Activated naive CD8-positive, alpha-beta T cell treated with anti-CD3 and anti-CD28 coated beads, Interleukin-2, amount 10 ng/mL, durations not matched to agents 7 days and 5 days (primary cell): ENCODE measurements at regions not wholly inside any gene's neighbourhood (a gene's known extent, or its start where the extent isn't known, plus 50 kb on each side); places are given as distances from the start of the nearest gene placed in this dataset.

Source experiments
- ATAC-seq: fragments of 150-1000 bp; cut with Tn5 transposase; one replicate; pipeline ENCODE4 v1.10.0; 2021; ENCODE audit warnings: low read depth, moderate library complexity
- POLR2A ChIA-PET: fragments of 350-600 bp; sonication (Branson Sonifier 250); formaldehyde crosslinking; loops from one replicate; lab custom pipeline; 2021; ENCODE audit warnings: antibody characterized with exemption; lab: Charles Lee
- DNase-seq: peaks from one replicate; pipeline ENCODE4 v3.0.0; 2021
- H3K27ac Mint-ChIP-seq: one replicate; pipeline ENCODE4 v1.8.0; 2022; ENCODE audit warnings: mild to moderate bottlenecking, mixed read lengths
- H3K27me3 Mint-ChIP-seq: one replicate; pipeline ENCODE4 v1.8.0; 2022; ENCODE audit warnings: mild to moderate bottlenecking, moderate library complexity, mixed read lengths
- H3K36me3 Mint-ChIP-seq: one replicate; pipeline ENCODE4 v1.8.0; 2021; ENCODE audit warnings: mild to moderate bottlenecking, mixed read lengths
- H3K4me1 Mint-ChIP-seq: one replicate; pipeline ENCODE4 v1.8.0; 2021; ENCODE audit warnings: mixed read lengths
- H3K4me3 Mint-ChIP-seq: one replicate; pipeline ENCODE4 v1.8.0; 2022; ENCODE audit warnings: mild to moderate bottlenecking, moderate library complexity, mixed read lengths
- H3K9me3 Mint-ChIP-seq: one replicate; pipeline ENCODE4 v1.8.0; 2021; ENCODE audit warnings: mixed read lengths

DNA sequence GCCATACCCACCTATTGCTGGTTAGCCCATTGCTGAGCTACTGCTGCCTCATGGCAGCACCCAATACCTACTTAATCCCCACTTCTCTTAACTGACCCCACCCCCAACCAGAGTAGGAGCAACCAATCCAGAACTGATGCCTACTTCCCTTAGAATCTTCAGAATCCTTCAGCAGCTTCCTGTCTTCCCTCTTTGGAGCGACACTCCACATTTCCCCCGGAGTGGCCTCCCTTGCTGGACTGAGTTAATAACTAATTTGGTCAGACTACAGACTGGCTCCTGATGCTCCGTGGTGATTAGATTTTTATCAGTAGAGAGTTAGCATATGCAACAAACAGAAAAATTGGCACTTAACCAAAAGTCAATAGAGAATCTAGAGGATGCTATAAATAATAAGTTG, 51.2 kb upstream of the UBR2 start:
- DNase-seq: no peak
- Mint-ChIP-seq H3K27me3 (peaks cover 2% of the 10 kb centered on the region), H3K27ac (no peak overlapping the region), H3K36me3 (no peaks in the 10 kb centered on the region), H3K9me3 (no peaks in the 10 kb centered on the region), H3K4me3 (no peak overlapping the region), H3K4me1 (no peaks in the 10 kb centered on the region)
- no peak for ATAC-seq
- POLR2A ChIA-PET: no interaction called here

DNA sequence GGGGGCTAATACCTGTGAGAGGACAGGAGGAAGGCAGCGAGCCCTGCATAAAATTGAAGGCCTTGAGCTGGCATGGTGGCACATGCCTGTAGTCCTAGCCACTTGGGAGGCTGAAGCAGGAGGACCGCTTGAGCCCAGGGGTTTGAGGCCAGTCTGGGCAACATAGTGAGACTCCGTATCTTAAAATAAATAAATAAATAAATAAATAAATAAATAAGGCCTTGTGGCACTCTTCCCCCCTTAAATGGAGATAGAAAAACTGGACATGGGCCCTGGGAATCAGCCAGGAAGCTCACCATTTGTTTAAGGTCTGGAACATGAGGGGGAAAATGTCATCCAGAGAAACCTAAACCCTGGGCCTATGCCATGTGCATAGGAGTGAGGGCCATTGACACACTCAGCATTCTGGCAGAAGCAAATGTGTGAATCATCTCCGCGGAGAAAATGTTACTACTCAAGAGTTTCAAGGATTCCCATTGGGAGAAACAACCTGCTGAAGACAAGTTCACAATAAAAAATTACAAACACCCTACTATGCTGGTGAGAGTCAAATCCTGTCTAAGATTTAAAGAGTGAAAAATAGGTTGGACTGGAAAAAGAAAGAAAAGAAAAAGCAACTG, 51.9 kb upstream of the UBR2 start:
- H3K27ac Mint-ChIP-seq: no peak overlapping the region
- H3K4me3 Mint-ChIP-seq: no peak overlapping the region
- H3K9me3 Mint-ChIP-seq: no peaks in the 10 kb centered on the region
- DNase-seq (no peak), ATAC-seq (no peak)
- POLR2A ChIA-PET: no interaction called here
- no peaks in the 10 kb centered on the region for H3K36me3 Mint-ChIP-seq
- H3K4me1 Mint-ChIP-seq: no peaks in the 10 kb centered on the region
- peaks cover 2% of the 10 kb centered on the region for H3K27me3 Mint-ChIP-seq

DNA sequence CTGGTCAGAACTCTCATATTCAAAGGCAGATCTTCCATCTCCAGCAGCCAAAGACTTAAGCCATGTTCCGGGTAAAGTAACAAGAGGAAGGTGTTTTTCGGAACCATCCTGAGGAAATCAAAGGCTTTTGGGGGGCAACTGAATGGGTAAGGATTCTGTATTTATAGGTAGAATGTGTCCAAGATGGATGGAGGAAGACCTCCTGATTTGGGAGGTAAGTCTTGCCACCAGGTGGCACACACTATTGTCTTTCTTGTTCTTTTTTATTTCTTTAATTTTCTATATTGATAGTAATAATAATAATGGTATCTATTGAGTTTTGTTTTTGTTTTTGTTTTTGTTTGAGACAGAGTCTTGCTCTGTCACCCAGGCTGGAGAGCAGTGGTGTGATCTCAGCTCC, 53.0 kb upstream of the UBR2 start:
- Mint-ChIP-seq H3K4me3 (no peak overlapping the region), H3K27me3 (peaks cover 2% of the 10 kb centered on the region), H3K9me3 (no peaks in the 10 kb centered on the region), H3K27ac (no peak overlapping the region), H3K36me3 (no peaks in the 10 kb centered on the region), H3K4me1 (no peaks in the 10 kb centered on the region)
- DNase-seq (no peak), ATAC-seq (no peak)
- POLR2A ChIA-PET: no interaction called here

DNA sequence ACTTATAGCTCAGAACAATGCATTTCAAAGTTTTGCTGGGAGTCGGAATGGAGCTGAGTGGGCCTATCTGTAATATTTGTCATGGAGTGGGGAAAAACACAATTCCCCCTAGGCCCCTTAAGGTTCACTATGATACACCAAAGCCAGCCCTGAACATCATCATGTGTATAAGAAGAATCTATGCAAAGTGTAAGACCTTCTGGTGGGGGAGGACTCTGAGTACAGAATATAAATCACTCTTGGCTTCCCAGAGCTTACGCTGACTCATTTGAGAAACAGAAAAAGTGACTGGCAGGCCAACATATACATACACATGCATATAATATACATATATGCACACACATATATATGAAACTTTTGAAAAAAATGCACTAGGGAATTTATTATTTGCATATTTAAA, 54.1 kb upstream of the UBR2 start:
- ATAC-seq: no peak
- no peaks in the 10 kb centered on the region for H3K9me3 Mint-ChIP-seq
- no peak overlapping the region for H3K27ac Mint-ChIP-seq
- POLR2A ChIA-PET: no interaction called here
- H3K4me1 Mint-ChIP-seq: no peaks in the 10 kb centered on the region
- no peak for DNase-seq
- H3K36me3 Mint-ChIP-seq: no peaks in the 10 kb centered on the region
- no peak overlapping the region for H3K4me3 Mint-ChIP-seq
- H3K27me3 Mint-ChIP-seq: peaks cover 2% of the 10 kb centered on the region

DNA sequence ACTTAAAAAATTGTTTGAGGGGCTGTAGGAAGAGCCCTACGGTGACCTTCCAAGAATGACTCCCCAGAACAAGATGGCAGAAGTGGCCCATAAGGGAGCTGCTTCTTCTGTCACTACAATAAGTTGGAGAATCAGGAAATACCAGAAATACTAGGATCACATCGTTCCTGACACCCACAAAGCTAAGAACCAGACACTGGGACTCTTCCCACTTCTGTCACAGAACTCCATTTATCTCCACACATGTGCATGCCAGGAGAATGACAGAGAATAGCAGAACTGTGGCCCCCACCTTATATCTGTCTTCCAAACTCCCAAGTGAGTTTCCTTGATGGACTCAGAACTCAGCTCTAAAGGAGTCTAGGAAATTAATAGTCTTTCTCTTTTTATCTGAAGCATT, 54.6 kb upstream of the UBR2 start:
- Mint-ChIP-seq H3K4me3 (no peak overlapping the region), H3K27ac (no peak overlapping the region), H3K27me3 (peaks cover 2% of the 10 kb centered on the region), H3K4me1 (no peaks in the 10 kb centered on the region), H3K9me3 (no peaks in the 10 kb centered on the region), H3K36me3 (no peaks in the 10 kb centered on the region)
- DNase-seq (no peak), ATAC-seq (no peak)
- POLR2A ChIA-PET: interaction anchor here (0.6 kb wide), 1 partner anchor 366 kb away, joined by 3 read pairs; no protein-coding TSS in a partner anchor

DNA sequence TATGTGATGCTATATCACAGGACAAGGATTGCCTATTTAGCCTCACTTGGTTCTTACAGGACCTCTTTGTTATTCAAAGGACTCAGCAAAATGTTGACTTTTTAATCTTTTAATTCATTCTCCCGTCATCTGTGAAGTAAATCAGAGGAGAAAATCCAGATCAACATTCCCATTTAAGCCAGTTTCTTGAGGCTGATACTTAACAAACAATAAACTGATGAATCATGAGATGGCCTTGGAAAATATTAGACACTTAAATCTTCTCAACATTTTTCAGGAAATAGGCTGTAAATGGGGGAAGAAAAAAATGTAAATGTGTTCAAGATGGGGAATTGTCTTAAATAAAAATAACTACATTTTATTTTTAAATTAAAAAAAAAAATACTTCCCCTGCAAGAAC, 55.9 kb upstream of the UBR2 start:
- Mint-ChIP-seq H3K27ac (no peak overlapping the region), H3K36me3 (no peaks in the 10 kb centered on the region), H3K4me1 (no peaks in the 10 kb centered on the region), H3K9me3 (peaks cover under 1% of the 10 kb centered on the region), H3K4me3 (no peak overlapping the region), H3K27me3 (peaks cover 4% of the 10 kb centered on the region)
- no peak for DNase-seq
- POLR2A ChIA-PET: no interaction called here
- no peak for ATAC-seq

DNA sequence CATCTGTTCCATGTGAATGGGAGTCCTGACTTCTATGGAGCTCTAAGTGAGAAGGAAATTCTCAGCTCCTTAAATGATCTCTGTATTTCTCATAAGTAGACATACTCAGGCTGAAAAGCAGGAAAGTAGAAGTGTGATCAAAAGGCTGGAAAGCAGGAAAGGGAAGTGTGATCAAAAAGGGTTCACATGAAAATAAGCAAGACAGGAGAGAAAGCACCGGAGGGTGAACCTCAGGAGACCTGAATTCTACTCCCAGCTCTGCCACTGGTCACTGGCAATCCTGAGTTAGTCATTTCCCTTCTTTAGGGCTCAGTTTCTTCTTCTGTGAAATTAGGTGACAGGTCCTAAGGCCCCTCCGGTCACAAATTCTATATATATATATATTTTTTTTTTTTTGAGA, 55.5 kb upstream of the TRERF1 start:
- ATAC-seq (no peak), DNase-seq (no peak)
- Mint-ChIP-seq H3K4me3 (no peak overlapping the region), H3K27me3 (peaks cover 8% of the 10 kb centered on the region), H3K27ac (no peak overlapping the region), H3K4me1 (no peaks in the 10 kb centered on the region), H3K36me3 (no peaks in the 10 kb centered on the region), H3K9me3 (peaks cover 2% of the 10 kb centered on the region)
- POLR2A ChIA-PET: no interaction called here

DNA sequence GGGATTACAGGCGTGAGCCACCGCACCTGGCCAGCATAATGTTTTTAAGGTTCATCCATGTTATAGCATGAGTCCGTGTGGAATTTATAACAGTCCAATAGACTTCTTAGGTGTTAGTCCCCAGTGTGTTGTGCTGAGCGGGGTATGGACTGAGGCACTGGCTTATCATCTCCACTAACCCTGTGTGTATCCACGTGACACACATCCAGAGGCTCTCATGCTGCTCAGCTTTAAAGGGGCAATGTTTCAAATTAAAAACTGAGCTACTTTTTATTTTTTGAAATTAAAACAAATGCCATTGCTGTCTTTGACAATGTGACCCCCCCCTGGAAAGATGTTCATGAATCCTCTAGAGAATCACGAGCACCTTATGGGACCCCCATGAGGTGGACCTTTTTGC, 54.3 kb upstream of the TRERF1 start:
- ATAC-seq: no peak
- POLR2A ChIA-PET: no interaction called here
- H3K4me1 Mint-ChIP-seq: no peaks in the 10 kb centered on the region
- H3K4me3 Mint-ChIP-seq: no peak overlapping the region
- DNase-seq: no peak
- H3K9me3 Mint-ChIP-seq: peaks cover 5% of the 10 kb centered on the region
- peaks cover 12% of the 10 kb centered on the region for H3K27me3 Mint-ChIP-seq
- H3K27ac Mint-ChIP-seq: no peak overlapping the region
- peaks cover 3% of the 10 kb centered on the region for H3K36me3 Mint-ChIP-seq

DNA sequence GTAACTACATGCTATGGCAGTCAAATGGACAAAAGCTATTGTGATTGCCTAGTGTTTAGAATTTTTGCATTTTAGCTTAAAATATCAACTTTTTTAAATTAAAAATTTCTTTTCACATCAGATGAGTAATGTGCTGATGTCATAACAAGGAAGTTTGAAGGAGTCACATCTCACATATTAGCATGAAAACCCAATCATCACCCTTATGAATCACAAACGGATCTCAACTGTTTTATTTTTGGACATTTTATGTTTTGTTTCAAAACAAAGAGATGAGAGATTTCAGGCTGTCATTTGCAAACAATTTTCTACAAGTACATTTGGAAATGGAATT, 53.6 kb upstream of the TRERF1 start:
- H3K4me3 Mint-ChIP-seq: no peak overlapping the region
- no peaks in the 10 kb centered on the region for H3K4me1 Mint-ChIP-seq
- peaks cover 5% of the 10 kb centered on the region for H3K9me3 Mint-ChIP-seq
- POLR2A ChIA-PET: no interaction called here
- ATAC-seq: no peak
- H3K27ac Mint-ChIP-seq: no peak overlapping the region
- peaks cover 13% of the 10 kb centered on the region for H3K27me3 Mint-ChIP-seq
- peaks cover 3% of the 10 kb centered on the region for H3K36me3 Mint-ChIP-seq
- no peak for DNase-seq

DNA sequence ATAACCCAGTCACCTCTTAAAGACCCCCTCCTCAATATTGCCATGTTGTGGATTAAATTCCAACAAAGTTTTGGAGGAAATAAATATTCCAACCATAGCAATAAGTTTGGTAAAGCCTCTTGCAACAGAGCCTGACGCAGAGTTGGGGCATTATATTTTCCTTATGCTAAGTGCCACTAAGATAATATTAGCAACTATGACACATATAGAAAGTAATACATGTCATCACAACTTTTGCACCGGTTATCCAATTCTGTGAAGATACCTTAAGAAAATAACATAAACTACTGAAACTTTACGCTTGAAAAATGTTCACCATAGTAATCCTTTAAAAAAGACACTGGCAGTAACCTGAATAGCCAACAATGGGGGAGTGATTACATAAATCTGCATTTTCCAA, 52.2 kb upstream of the TRERF1 start:
- H3K36me3 Mint-ChIP-seq: peaks cover 3% of the 10 kb centered on the region
- DNase-seq (no peak), ATAC-seq (no peak)
- H3K27ac Mint-ChIP-seq: no peak overlapping the region
- POLR2A ChIA-PET: no interaction called here
- no peak overlapping the region for H3K4me3 Mint-ChIP-seq
- no peaks in the 10 kb centered on the region for H3K4me1 Mint-ChIP-seq
- peaks cover 13% of the 10 kb centered on the region for H3K27me3 Mint-ChIP-seq
- H3K9me3 Mint-ChIP-seq: peaks cover 5% of the 10 kb centered on the region

DNA sequence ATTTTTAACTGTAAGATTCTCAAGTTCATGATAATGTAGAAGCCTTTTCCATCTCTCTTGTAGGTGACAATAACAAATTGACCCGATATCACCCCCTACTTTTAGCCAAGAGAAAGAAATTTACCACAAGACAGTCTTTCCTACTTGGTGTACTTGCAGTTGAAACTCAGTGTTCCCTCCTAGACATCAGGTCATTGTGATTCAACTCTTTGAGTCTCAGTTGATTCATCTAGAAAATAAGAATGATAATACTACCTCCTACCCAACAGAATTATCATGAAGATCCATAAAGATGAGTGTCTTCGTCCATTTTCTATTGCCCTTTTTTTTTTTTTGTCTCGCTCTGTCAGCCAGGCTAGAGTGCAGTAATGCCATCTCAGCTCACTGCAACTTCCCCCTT, 51.3 kb upstream of the TRERF1 start:
- Mint-ChIP-seq H3K27me3 (peaks cover 13% of the 10 kb centered on the region), H3K4me3 (no peak overlapping the region), H3K36me3 (peaks cover 3% of the 10 kb centered on the region), H3K27ac (no peak overlapping the region), H3K9me3 (peaks cover 8% of the 10 kb centered on the region), H3K4me1 (no peaks in the 10 kb centered on the region)
- POLR2A ChIA-PET: no interaction called here
- ATAC-seq (no peak), DNase-seq (no peak)

DNA sequence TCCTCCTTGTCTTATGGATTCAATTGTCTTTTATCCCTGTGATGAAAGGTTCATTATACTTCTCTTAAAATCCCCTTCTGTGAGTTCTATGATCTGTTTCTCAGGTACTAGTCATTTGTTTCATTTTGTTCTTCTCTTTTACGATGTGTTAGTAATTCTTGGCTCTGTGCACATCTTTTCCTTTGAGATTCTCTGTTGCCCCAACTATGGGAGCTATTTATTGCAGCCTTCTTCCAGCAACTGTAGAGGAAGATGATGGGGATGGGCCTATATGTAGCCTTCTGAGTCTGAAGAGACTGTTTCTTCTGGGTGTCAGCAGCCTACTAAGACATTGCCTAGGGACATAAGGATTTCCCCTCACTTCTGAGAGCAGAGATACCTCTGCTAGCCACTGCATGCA, 50.4 kb upstream of the TRERF1 start:
- POLR2A ChIA-PET: no interaction called here
- ATAC-seq (no peak), DNase-seq (no peak)
- H3K27me3 Mint-ChIP-seq: peaks cover 13% of the 10 kb centered on the region
- no peak overlapping the region for H3K27ac Mint-ChIP-seq
- H3K36me3 Mint-ChIP-seq: peaks cover 3% of the 10 kb centered on the region
- H3K9me3 Mint-ChIP-seq: peaks cover 12% of the 10 kb centered on the region
- no peak overlapping the region for H3K4me3 Mint-ChIP-seq
- H3K4me1 Mint-ChIP-seq: no peaks in the 10 kb centered on the region
